Pancreas (tissue), 10 donors: ENCODE measurements at regions not wholly inside any gene's neighbourhood (a gene's known extent, or its start where the extent isn't known, plus 50 kb on each side); places are given as distances from the start of the nearest gene placed in this dataset.
A peak's percentile ranks its signal among the peaks of the same experiment; 100 is the strongest.

Experiments used
- ATAC-seq, 4 donors: fragments of 200-7000 bp; cut with Tn5 transposase; one replicate each; pipeline versions ENCODE4 v1.8.0 to v1.9.1; 2020; ENCODE audit warnings: mild to moderate bottlenecking in 4 of 4, moderate library complexity in 4 of 4
- DNase-seq, 6 donors: peaks; one replicate each; pipeline ENCODE4 v3.0.0-alpha.2; 2020
- FAIRE-seq: peaks from 2 replicates; lab custom pipeline; 2012; peaks lifted over from hg19 to GRCh38; lab: Jason Lieb, UNC
- H3K27ac ChIP-seq, 4 donors: fragments of 200-600 bp; sonication (generic); 1 replicate in 3 of 4; 2 replicates in 1 of 4; pipeline versions ENCODE4 v1.5.0 to v1.8.0; 2020
- H3K27me3 ChIP-seq, 4 donors: fragments of 200-600 bp; one replicate each; pipeline ENCODE4 v1.8.0; 2021
- H3K36me3 ChIP-seq, 3 donors: fragments of 200-600 bp; sonication (generic) in 1 of 3; one replicate each; pipeline versions ENCODE4 v1.5.0 to v1.8.0; 2020 to 2021
- H3K4me1 ChIP-seq, 3 donors: fragments of 200-600 bp; one replicate each; pipeline ENCODE4 v1.8.0; 2021
- H3K4me3 ChIP-seq, 4 donors: fragments of 200-600 bp; sonication (generic) in 2 of 4; one replicate each; pipeline versions ENCODE4 v1.5.0 to v1.8.0; 2020 to 2021
- H3K9me3 ChIP-seq, 4 donors: fragments of 200-600 bp; one replicate each; pipeline ENCODE4 v1.8.0; 2021
- WGBS, 2 donors: extraction: QIAGEN DNeasy Blood & Tissue Kit; methylation state at CpG; one replicate each; pipeline ENCODE4 v1.1.7; 2013; 5-methylcytosine and 5-hydroxymethylcytosine counted together
- intact Hi-C, 3 donors: fragments of 100-400 bp; cut with DNase I; formaldehyde crosslinking; loops; one replicate each; pipeline versions ENCODE4 v1.11.1 to v1.14.2; 2022
- TF ChIP-seq, protein P1 (sequence below), 4 donors: fragments of 200-600 bp; sonication (generic) in 3 of 4; IDR thresholded peaks; one replicate each; pipeline versions ENCODE4 v1.5.0 to v1.8.0; 2021; ENCODE audit warnings: antibody characterized with exemption in 4 of 4
- donor health status: healthy with polysubstance abuse.
- donor health status: DM: no; HTN: no; CAD: no; lungs with moderate emphysema.
- donor health status: DM: no; HTN: no; CAD: no.
- donor health status: control.
- donor health status: control.
- donor health status: Bipolar disorder and iron deficiency.
- donor health status: DM: yes; HTN: yes; CAD: no.
- donor health status: DM: no; HTN: no; CAD: no.
- donor health status: DM: no; HTN: no; CAD: no.
- donor health status: DM: yes; HTN: yes; CAD: no.

DNA sequence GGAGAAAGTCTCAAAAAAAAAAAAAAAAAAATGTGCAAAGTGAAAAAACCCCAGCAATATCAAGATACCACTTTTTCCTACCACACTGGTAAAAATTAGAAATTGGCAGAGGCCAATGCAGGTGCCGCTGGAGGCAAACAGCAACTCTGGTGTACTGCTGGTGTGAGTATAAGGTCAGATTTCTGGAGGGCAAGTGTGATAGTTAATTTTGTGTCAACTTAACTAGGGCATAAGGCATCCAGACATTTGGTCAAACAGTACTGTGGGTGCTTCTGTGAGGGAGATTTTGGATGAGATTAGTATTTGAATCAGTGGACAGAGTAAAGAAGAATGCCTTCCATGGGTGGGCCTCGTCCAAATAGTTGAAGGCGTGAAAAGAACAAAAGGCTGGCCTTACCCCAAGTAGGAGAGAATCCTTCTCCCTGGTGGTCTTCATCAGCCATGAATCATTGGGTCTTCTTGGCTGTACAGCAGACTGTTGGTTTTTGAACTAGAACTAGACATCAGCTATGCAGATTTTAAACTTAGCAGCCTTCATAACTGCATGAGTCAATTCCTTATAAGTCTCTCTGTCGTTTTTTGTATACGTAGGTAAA, 52.8 kb upstream of the FHL2 start:
- no peaks in the 10 kb centered on the region for H3K36me3 ChIP-seq
- intact Hi-C loops: no loop called here
- H3K9me3 ChIP-seq: no peaks in the 10 kb centered on the region
- no peak overlapping the region for H3K4me3 ChIP-seq
- TF ChIP-seq, protein P1, sequence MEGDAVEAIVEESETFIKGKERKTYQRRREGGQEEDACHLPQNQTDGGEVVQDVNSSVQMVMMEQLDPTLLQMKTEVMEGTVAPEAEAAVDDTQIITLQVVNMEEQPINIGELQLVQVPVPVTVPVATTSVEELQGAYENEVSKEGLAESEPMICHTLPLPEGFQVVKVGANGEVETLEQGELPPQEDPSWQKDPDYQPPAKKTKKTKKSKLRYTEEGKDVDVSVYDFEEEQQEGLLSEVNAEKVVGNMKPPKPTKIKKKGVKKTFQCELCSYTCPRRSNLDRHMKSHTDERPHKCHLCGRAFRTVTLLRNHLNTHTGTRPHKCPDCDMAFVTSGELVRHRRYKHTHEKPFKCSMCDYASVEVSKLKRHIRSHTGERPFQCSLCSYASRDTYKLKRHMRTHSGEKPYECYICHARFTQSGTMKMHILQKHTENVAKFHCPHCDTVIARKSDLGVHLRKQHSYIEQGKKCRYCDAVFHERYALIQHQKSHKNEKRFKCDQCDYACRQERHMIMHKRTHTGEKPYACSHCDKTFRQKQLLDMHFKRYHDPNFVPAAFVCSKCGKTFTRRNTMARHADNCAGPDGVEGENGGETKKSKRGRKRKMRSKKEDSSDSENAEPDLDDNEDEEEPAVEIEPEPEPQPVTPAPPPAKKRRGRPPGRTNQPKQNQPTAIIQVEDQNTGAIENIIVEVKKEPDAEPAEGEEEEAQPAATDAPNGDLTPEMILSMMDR (IDR thresholded peaks at IDR 0.05): no peak
- DNase-seq (no peak), FAIRE-seq (no peak), ATAC-seq (no peak)
- H3K27ac ChIP-seq: no peak overlapping the region
- H3K4me1 ChIP-seq: peaks cover 0 to 6% (median 0%) of the 10 kb centered on the region in 3 donors
- H3K27me3 ChIP-seq: peaks cover 0 to 3% (median 0%) of the 10 kb centered on the region in 4 donors
- 72 to 77% methylated on average over 5 of the region's 5 CpGs for WGBS, 2 donors

DNA sequence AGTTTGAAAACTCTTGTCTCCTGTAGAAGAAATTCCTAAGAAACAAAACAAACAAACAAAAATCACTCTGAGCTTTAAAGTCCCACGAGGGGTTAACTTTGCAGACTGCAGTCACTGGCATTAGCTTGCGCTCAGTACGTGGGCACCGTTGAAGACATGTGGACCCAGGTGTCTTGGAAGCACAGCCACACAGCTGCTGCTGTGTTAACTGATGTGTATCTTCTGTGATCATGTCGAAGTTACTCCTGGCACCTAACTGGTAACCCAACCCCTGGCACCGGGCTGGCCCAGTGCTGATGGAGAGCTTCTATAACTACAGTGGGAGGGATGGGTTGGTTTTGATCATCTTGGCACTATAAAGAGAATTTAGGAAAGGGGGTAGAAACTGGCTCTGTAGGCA, 51.6 kb upstream of the FHL2 start:
- DNase-seq (no peak), ATAC-seq (no peak), FAIRE-seq (no peak)
- no peak overlapping the region for H3K27ac ChIP-seq
- H3K36me3 ChIP-seq: no peaks in the 10 kb centered on the region
- H3K27me3 ChIP-seq: peaks cover 0 to 3% (median 0%) of the 10 kb centered on the region in 4 donors
- peaks cover 0 to 4% (median 0%) of the 10 kb centered on the region in 3 donors for H3K4me1 ChIP-seq
- intact Hi-C loops: no loop called here
- no peaks in the 10 kb centered on the region for H3K9me3 ChIP-seq
- 41 to 43% methylated on average over 6 of the region's 6 CpGs for WGBS, 2 donors
- TF ChIP-seq, protein P1 (IDR thresholded peaks at IDR 0.05): no peak
- H3K4me3 ChIP-seq: no peak overlapping the region

DNA sequence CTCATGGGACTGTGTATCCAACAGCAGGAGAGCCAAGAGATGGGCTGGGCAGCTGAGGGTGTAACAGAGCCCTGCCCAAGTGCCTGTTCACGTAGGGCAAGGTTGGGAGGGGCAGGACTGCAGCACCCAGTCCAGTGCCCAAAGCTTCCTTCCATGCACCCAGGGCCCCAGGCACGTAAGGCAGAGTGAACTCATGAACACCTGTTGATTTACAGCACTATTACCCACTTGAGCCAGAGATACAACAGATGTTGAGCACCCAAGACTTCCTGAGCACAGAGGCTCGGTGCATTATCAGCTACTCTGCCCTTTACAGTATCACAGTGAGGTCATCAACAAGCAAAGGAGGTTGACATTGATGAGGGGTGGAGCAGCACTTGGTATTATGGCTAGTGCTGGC, 50.2 kb upstream of the FHL2 start:
- 46 to 49% methylated on average over 3 of the region's 3 CpGs for WGBS, 2 donors
- no peaks in the 10 kb centered on the region for H3K4me1 ChIP-seq
- no peak for FAIRE-seq
- no peak overlapping the region for H3K4me3 ChIP-seq
- TF ChIP-seq, protein P1 (IDR thresholded peaks at IDR 0.05): no peak
- intact Hi-C loops: no loop called here
- DNase-seq: no peak
- H3K9me3 ChIP-seq: no peaks in the 10 kb centered on the region
- no peak overlapping the region for H3K27ac ChIP-seq
- peak in 2 of 4 donors; percentile 25 to 56 for ATAC-seq
- H3K36me3 ChIP-seq: no peaks in the 10 kb centered on the region
- H3K27me3 ChIP-seq: peaks cover 0 to 3% (median 0%) of the 10 kb centered on the region in 4 donors
